Common myeloid progenitor, CD34-positive (primary cell): ENCODE measurements at regions not wholly inside any gene's neighbourhood (a gene's known extent, or its start where the extent isn't known, plus 50 kb on each side); places are given as distances from the start of the nearest gene placed in this dataset.

ENCODE experiments used
- CTCF ChIA-PET: fragments of 350-600 bp; sonication (Branson Sonifier 250); formaldehyde crosslinking; loops from one replicate; lab custom pipeline; 2021; ENCODE audit warnings: antibody characterized with exemption; lab: Charles Lee
- POLR2A ChIA-PET: fragments of 350-600 bp; sonication (Branson Sonifier 250); formaldehyde crosslinking; loops from one replicate; lab custom pipeline; 2021; ENCODE audit warnings: antibody characterized with exemption; lab: Charles Lee
- DNase-seq, 3 donors: peaks; one replicate each; pipeline versions ENCODE4 v3.0.0 to v3.0.0-alpha.2; 2013
- H3K27ac ChIP-seq, 2 experiments: 1 replicate in 1 of 2; 2 replicates in 1 of 2; pipeline ENCODE4 v1.7.0; 2013; ENCODE audit warnings: inconsistent platforms in 2 of 2, low read length in 2 of 2, mild to moderate bottlenecking in 2 of 2, low read depth in 1 of 2, moderate library complexity in 1 of 2; ENCODE audit not compliant: severe bottlenecking in 2 of 2, insufficient read depth in 1 of 2, poor library complexity in 1 of 2
- H3K27me3 ChIP-seq, 5 experiments: replicated peaks in 2 of 5; 1 replicate in 3 of 5; 2 replicates in 2 of 5; pipeline versions ENCODE4 v1.6.1 to v1.7.0; 2013; ENCODE audit warnings: low read length in 4 of 5, mild to moderate bottlenecking in 2 of 5, moderate library complexity in 2 of 5, inconsistent platforms in 1 of 5; ENCODE audit not compliant: insufficient read depth in 5 of 5, control insufficient read depth in 4 of 5
- H3K36me3 ChIP-seq, 4 experiments: 1 replicate in 2 of 4; 2 replicates in 2 of 4; pipeline versions ENCODE4 v1.6.1 to v1.7.0; 2013; ENCODE audit warnings: low read length in 3 of 4, control low read depth in 1 of 4, mild to moderate bottlenecking in 1 of 4; ENCODE audit not compliant: control insufficient read depth in 4 of 4, insufficient read depth in 4 of 4
- H3K4me1 ChIP-seq, 4 experiments: 1 replicate in 3 of 4; 2 replicates in 1 of 4; pipeline versions ENCODE4 v1.6.1 to v1.7.1; 2013; ENCODE audit warnings: low read length in 3 of 4, mild to moderate bottlenecking in 3 of 4, control low read depth in 1 of 4, inconsistent platforms in 1 of 4, moderate library complexity in 1 of 4; ENCODE audit not compliant: control insufficient read depth in 4 of 4, insufficient read depth in 4 of 4; ENCODE audit errors: control extremely low read depth in 1 of 4
- H3K4me3 ChIP-seq, 7 experiments: 1 replicate in 4 of 7; 2 replicates in 3 of 7; pipeline versions ENCODE4 v1.5.1 to v1.7.0; 2013; ENCODE audit warnings: mild to moderate bottlenecking in 7 of 7, low read length in 6 of 7, moderate library complexity in 6 of 7, inconsistent platforms in 2 of 7, low read depth in 2 of 7, control low read depth in 1 of 7; ENCODE audit not compliant: insufficient read depth in 4 of 7, control insufficient read depth in 1 of 7; ENCODE audit errors: extremely low read depth in 1 of 7
- H3K9me3 ChIP-seq, 5 experiments: 1 replicate in 4 of 5; 2 replicates in 1 of 5; pipeline versions ENCODE4 v1.6.1 to v1.7.1; 2013; ENCODE audit warnings: low read length in 4 of 5, mild to moderate bottlenecking in 2 of 5, inconsistent platforms in 1 of 5, low read depth in 1 of 5, moderate library complexity in 1 of 5; ENCODE audit not compliant: control insufficient read depth in 4 of 5, insufficient read depth in 2 of 5; ENCODE audit errors: control extremely low read depth in 1 of 5
- WGBS: methylation state at CpG from one replicate; pipeline ENCODE4 v1.1.5; 2013; ENCODE audit not compliant: insufficient coverage; 5-methylcytosine and 5-hydroxymethylcytosine counted together

DNA sequence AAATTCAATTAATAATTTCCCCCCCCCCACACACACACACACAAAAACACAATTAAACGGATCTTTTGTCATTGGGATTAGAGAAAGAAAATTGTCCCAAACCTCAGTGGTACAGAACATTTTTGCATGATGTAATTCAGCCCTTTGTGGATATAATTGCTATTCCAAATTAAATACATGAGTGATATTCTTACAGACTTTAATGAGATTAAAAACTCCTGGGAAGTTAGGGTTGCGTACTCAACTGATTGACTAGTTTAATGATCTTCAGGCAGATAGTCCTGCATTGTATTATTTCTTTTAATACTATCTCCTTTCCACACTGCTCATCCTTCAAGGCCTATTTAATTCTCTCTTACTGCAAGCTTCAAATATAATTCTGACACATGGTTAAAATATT, 711.8 kb upstream of the LRFN5 start:
- ChIA-PET CTCF (no interaction called here), POLR2A (no interaction called here)
- Histone ChIP-seq H3K4me1 (no peaks in the 10 kb centered on the region), H3K36me3 (no peaks in the 10 kb centered on the region), H3K27me3 (no peaks in the 10 kb centered on the region), H3K4me3 (no peak overlapping the region), H3K27ac (no peak overlapping the region), H3K9me3 (no peaks in the 10 kb centered on the region)
- no peak for DNase-seq
- no CpG with 5 or more reads among the region's 2 CpGs for WGBS

DNA sequence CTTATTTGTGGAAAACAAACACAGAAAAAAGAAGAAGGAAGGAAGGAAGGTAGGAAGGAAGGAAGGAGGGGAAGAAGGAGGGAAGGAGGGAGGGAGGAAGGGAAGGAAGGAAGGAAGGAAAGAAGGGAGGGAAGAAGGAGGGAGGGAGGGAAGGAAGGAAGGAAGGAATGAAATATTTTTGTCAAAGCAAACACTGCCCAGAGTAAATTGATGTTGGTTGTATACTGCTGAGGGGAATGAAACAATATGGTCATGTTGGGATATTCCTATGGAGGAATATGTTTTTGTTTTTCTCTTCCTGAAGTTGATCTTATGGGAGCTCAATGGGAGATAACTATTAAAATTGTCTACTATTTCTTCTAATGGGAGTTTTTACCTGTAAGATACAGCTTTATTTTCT, 717.5 kb upstream of the LRFN5 start:
- no peak overlapping the region for H3K4me3 ChIP-seq
- H3K36me3 ChIP-seq: no peaks in the 10 kb centered on the region
- no peak overlapping the region for H3K27ac ChIP-seq
- CTCF ChIA-PET: no interaction called here
- POLR2A ChIA-PET: no interaction called here
- no peaks in the 10 kb centered on the region for H3K4me1 ChIP-seq
- DNase-seq: no peak
- H3K27me3 ChIP-seq: no peaks in the 10 kb centered on the region
- no peaks in the 10 kb centered on the region for H3K9me3 ChIP-seq

DNA sequence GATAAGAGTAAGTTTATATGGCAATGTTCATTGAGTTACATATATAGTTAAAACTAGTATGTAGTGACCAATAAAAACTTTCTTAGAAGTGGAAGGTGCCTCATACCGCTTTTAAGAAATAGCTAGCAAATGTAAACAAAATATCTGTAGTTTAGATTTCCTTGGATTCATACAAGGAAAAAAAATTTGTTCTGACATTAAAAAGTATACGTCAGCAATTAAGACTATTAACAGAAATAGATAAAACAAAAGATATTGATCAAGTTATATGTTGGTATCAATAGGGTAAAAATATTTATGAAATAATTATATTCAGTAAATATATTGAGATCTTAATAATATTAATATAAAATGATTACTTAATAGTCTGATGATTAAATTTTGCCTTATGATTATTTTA, 718.8 kb upstream of the LRFN5 start:
- DNase-seq: no peak
- ChIA-PET POLR2A (no interaction called here), CTCF (no interaction called here)
- Histone ChIP-seq H3K36me3 (no peaks in the 10 kb centered on the region), H3K4me3 (no peak overlapping the region), H3K27me3 (no peaks in the 10 kb centered on the region), H3K4me1 (no peaks in the 10 kb centered on the region), H3K9me3 (no peaks in the 10 kb centered on the region), H3K27ac (no peak overlapping the region)
- WGBS: no CpG with 5 or more reads among the region's 2 CpGs

- ChIA-PET POLR2A (no interaction called here), CTCF (no interaction called here)
- no peaks in the 10 kb centered on the region for H3K4me1 ChIP-seq
- no peak overlapping the region for H3K27ac ChIP-seq
- H3K27me3 ChIP-seq: no peaks in the 10 kb centered on the region
- no peaks in the 10 kb centered on the region for H3K36me3 ChIP-seq
- DNase-seq: no peak
- H3K9me3 ChIP-seq: no peaks in the 10 kb centered on the region
- H3K4me3 ChIP-seq: no peak overlapping the region
- WGBS: no CpG with 5 or more reads among the region's 1 CpG
Measured at GRCh38 chr14:40870252-40870651, 736.4 kb upstream of the LRFN5 start.

DNA sequence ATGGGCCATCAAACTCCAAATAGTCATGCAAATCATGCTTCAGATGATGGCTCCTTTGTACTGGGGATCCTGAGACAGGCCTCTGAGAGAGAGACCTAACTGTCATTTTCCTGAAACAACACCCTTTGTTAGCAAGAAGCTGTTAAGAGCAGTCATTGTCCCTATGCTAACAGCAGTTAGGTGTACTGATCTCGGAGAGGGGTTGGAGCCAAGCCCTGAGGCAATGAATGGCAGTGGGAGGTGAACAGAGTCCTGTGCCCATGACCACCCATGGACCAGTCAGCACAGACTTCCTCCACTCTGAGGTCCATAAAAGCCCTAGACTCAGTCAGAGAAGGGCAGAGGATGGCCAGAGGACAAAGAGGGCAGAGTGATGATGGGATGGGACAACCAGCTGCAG, 747.6 kb upstream of the LRFN5 start:
- Histone ChIP-seq H3K4me3 (no peak overlapping the region), H3K36me3 (no peaks in the 10 kb centered on the region), H3K27ac (no peak overlapping the region), H3K9me3 (peaks cover 0 to 3% (median 0%) of the 10 kb centered on the region in 5 experiments), H3K27me3 (no peaks in the 10 kb centered on the region), H3K4me1 (no peaks in the 10 kb centered on the region)
- CTCF ChIA-PET: interaction anchor here (0.5 kb wide), 1 partner anchor 23 kb away, joined by 3 read pairs; no protein-coding TSS in a partner anchor
- no peak for DNase-seq
- WGBS: 100% methylated on average over 1 of the region's 1 CpG
- POLR2A ChIA-PET: no interaction called here

DNA sequence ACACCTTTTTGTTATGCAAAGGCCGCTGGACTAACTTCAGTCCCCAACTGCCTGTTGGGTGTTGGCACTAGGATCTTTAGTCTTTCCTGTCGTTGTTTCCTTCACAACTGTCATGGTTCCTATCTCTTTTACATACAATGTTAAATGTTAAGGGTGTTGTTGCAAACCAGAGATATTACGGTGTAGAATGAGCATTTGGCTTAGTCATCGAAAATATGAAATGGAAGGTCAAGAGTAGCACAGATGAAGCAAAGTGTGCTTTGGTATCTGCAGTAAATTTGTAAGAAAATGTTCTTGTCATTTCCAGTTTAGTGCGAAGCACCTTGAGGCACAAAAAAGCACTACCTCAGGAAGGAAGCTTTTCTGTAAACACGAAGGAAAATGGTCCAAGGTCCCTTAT, 751.3 kb upstream of the LRFN5 start:
- ChIA-PET POLR2A (no interaction called here), CTCF (no interaction called here)
- 98% methylated on average over 5 of the region's 6 CpGs for WGBS
- Histone ChIP-seq H3K27me3 (no peaks in the 10 kb centered on the region), H3K36me3 (no peaks in the 10 kb centered on the region), H3K27ac (no peak overlapping the region), H3K4me1 (no peaks in the 10 kb centered on the region), H3K4me3 (no peak overlapping the region), H3K9me3 (peaks cover 0 to 3% (median 0%) of the 10 kb centered on the region in 5 experiments)
- no peak for DNase-seq

DNA sequence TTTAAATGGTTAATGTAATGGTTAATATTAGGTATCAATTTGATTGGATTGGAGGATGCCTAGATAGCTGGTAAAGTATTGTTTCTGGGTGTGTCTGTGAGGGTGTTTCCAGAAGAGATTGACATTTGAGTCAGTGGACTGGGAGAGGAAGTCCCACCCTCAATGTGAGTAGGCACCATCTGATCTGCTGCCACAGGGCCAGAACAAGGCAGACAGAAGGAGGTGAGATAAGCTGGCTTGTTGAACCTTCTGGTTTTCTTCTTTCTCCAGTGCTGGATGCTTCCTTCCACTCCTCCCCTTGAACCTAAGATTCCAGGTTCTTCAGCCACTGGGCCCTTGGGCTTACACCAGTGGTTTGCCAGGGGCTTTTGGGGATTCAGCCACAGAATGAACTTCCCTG, 756.5 kb upstream of the LRFN5 start:
- DNase-seq: no peak
- H3K27me3 ChIP-seq: no peaks in the 10 kb centered on the region
- H3K27ac ChIP-seq: no peak overlapping the region
- no peaks in the 10 kb centered on the region for H3K36me3 ChIP-seq
- ChIA-PET POLR2A (no interaction called here), CTCF (no interaction called here)
- no peaks in the 10 kb centered on the region for H3K9me3 ChIP-seq
- no peak overlapping the region for H3K4me3 ChIP-seq
- no peaks in the 10 kb centered on the region for H3K4me1 ChIP-seq

- Histone ChIP-seq H3K27me3 (no peaks in the 10 kb centered on the region), H3K36me3 (no peaks in the 10 kb centered on the region), H3K4me3 (no peak overlapping the region), H3K27ac (no peak overlapping the region), H3K4me1 (no peaks in the 10 kb centered on the region), H3K9me3 (no peaks in the 10 kb centered on the region)
- POLR2A ChIA-PET: no interaction called here
- no peak for DNase-seq
- CTCF ChIA-PET: no interaction called here
Measured at GRCh38 chr14:40847480-40847879, 759.2 kb upstream of the LRFN5 start.
